NOMO-1 (cell line): ENCODE measurements at regions not wholly inside any gene's neighbourhood (a gene's known extent, or its start where the extent isn't known, plus 50 kb on each side); places are given as distances from the start of the nearest gene placed in this dataset.
A peak's percentile ranks its signal among the peaks of the same experiment; 100 is the strongest.
"Not testable (repeated sequence)": the region's sequence is repeated elsewhere in the genome, so short reads cannot be mapped to it uniquely, and the experiment has no call there.

Experiments used
- DNase-seq, 2 experiments: peaks; one replicate each; lab custom pipeline; 2025; ENCODE audit not compliant: unreplicated experiment in 2 of 2; lab: John Stamatoyannopoulos, UW

DNA sequence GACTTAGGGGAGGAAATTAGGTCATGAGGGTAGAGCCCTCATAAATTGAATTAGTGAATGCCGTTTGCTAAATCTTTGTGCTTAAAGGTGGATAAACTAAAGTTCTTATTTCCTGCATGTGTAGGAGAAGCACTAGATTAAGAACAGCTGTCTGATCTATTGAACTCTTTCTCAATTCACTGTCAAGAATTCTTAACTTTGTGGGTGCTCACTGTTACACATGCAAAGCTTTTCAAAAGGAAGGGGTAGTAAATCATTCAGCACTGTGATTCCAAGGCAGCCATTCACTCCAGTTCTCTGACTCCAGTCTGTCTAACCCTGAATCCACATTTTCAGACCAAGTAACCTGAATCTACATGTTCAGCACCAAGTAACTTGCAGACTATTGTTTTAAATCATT is 1520.1 kb downstream of the PCDH18 start:
- no peak for DNase-seq

DNA sequence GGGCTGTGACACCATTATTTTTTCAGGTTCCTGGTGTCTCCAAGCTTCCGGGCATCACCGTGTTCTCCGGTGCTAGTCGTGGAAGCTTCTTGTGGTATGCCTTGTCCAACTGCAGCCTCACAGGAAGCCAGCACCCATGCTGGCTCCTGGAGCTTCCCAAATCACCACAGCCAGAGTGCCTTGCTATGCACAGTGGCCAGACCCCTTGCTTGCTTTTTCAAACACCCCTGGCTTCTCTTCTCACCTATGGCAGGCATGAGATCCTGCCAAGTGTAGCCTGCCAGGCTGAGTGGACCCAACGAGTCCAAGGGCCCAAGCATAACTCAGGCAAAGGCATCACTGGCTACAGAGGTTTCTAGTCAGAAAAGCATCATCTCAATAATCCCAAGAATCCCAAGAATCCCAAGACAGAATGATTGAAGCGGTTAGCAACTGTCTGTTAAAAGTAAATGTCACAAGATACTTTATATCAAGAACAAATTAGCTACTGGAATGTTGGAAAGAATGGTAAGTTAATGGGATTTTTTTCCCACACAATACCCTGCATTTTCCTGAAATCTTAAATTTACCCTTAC is 1522.9 kb downstream of the PCDH18 start:
- DNase-seq: no peak

DNA sequence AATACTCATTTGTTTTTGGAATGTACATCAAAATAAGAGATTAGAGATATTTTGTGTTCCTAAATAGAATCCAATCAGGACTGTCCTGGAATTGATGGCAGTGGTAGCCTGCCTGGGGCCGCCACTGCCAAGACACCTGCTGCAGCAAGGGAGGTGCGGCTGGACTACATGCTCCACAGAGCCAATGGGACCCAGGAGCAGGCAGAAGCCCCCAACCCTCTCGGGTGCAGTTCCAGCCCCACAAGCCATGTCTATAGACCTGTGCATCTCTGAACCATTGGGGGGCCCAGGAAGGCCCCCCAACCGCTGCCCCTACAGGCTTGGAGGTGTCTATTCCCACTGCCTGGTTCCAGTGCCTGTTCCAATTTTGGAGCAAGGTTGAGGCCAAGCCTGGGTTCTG is 1524.3 kb downstream of the PCDH18 start:
- no peak for DNase-seq

DNA sequence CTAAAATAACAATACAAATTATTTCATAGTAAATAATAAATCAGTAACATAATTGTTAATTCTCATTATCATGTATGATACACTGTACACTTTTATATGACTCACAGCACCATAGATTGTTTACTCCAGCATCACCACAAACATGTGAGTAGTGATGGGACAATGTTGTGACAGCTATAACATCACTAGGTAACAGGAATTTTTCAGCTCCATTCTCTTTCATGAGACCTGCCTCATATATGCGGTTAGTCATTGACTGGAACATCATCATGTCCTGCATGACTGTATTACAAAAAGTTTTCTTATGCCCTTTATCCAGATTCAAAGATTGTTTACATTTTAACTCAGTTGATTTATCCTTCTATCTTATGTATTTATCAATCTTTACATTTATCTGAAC is 1530.0 kb downstream of the PCDH18 start:
- no peak for DNase-seq

DNA sequence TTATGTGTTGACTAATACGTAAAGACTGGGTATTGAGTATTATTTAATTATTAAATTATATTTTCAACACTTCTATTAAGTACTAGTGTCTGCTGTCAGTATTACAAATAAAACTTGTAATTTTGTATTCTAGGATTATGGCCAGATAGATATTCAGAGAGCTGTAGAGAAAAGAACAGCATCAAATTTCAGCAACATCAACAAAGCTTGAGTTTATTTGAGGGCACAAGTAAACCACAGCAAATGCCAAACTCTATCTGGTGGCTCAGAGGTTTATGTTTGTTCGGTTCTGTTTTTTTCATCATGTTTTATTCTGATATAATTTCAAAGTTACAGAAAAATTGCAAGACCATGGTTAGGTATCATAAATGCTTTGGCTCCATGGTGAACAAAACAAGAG is 1530.5 kb downstream of the PCDH18 start:
- DNase-seq: no peak

DNA sequence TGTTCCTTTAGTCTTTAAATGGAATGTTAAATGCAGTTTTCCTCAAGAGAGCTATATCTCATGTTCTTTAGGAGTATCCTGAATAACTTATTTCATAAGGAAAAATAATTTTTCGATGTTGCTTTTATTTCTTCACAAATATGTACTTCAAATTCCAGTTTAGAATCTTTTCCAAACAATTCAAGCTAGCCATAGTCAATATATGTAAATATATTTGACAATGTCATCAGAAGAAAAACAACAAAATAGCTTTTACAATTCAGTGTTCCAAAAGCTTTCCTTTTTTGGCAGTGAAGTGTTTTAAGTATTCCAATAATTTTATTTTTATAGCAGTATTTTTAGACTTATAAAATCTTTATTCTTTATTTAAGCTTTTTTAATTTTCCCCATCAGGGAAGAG is 1532.0 kb downstream of the PCDH18 start:
- DNase-seq: no peak

DNA sequence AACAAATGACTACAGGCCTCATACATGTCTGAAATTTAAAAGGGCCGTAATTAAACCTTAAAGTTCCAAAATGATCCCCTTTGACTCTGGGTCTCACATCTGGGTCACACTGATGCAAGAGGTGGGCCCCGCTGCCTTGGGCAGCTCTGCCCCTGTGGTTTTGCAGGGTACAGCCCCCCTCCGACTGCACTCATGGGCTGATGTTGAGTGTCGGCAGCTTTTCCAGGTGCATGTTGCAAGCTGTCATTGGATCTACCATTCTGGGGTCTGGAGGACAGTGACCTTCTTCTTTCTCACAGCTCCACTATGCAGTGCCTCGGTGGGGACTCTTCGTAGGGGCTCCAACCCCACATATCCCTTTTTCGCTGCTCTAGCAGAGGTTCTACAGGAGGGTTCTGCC is 1537.9 kb downstream of the PCDH18 start:
- DNase-seq: no peak

DNA sequence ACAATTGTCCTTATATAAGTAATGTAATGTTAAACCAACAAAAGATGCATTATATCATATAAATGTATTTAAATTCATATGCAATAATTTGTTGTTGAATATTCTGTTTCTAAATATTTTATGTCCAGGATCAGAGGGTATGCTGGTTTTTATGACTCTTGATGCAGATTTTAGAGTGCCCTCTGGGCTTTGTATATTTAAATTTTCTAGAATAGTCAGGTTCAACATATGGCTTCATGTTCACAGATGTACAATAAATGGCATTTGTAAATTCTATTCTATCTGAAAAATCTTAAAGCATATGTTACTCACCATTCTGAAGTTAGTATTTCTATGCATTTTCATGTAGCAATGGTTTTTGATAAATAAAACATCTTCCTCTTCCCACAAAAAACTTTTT is 1555.4 kb downstream of the PCDH18 start:
- no peak for DNase-seq

DNA sequence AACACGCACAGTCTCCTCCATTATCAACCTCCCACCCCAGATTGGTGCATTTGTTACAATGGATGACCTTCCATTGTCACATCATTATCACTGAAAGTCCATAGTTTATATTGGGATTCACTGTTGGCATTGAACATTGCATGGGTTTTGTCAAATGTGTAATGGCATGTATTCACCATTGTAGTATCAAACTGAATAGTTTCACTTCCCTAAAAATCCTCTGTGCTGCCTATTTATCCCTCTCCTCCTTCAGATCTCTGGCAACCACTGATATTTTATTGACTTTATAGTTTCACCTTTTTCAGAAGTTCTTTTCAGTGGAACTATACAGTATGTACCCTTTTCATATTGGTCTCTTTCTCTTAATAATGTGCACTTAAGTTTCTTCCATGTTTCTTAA is 1565.4 kb downstream of the PCDH18 start:
- peak in 1 of 2 experiments; percentile 21 for DNase-seq

DNA sequence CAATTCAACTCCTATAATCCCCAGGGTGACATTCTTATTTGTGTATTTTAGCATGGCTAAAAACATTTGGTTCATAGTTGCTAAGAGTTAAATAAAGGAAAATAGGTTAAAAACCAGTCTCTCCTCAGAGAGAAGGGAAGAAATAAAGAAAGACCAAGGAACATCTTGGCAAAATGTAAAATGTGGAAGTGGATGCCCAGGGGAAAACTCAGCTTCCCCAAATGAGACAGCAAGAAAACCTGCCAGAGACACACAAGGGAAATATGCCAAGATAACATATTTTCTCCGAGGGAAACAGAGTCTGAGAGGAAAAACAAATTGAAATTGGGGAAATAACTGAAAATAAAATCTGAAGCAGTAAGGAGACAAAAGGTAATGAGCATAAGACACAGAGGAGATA is 1569.3 kb downstream of the PCDH18 start:
- DNase-seq: no peak

DNA sequence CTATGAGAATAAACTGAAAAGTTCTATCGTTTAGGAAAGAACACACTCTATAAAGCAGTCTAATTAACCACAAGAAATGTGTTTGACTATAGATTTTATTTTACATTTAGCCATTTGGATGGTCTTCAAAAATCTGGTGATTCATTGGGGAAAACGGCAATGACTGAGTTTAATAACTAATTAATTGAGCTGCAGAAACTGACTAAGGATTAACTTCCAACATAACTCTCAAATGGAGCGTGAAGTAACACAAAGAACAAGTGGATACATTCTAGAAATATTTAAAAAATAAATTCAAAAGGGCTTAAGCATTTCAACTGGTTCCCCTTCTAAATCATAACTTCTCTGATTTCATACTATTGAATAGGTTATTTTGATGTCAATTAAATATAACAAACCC is 1582.4 kb downstream of the PCDH18 start:
- no peak for DNase-seq

DNA sequence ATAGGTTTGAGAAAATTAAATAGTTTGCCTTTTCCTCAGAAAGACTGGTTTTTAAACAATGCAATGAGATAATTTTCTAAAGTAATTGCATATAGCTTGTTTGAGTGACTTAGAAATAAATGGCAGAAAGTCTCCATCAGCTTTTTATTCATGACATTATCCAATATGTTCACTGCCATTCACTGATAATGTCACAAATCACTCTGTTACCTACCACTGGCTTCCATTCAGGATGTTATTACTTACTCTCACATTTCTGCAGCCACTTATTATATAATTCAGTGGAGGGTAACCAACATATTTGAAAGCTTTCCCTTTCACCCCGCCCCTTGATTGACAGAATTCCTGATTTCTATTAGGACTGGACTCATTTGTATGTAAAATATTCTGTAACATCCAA is 1583.5 kb downstream of the PCDH18 start:
- no peak for DNase-seq

DNA sequence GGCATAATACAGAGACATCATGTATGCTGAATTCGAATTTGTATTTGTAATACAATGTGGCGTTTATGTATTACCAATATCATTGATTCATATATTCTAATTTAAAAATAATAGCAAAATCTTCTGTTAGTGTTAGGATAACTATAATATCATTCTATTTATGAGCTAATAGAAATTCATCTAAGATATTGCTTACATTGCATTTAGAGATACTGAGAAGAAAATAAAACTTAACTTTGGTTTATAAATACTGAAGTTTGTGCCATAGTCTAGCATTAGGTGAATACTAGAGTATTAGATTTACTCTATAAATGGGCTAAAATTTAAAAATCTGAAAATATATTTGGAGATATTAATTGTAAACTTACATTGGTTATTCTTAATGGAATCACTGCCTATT is 1590.6 kb downstream of the PCDH18 start:
- DNase-seq: no peak

DNA sequence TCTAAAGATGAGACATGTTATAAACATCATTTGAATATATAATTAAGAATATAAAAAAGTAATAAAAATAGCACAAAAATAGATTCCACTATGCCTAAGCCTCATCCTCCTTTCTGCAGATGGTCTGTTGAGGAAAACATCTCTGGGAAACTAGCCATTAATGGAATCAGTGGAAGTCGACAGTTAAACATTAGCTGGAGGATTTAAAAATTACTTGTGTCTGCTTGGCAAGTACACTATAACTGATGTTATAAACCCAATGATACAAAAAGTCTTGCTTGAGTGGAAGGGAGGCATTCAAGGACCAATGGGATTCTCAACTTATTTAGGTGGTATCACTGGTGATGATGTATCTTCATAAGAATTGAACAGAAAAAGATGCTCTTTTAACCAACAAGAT is 1598.3 kb downstream of the PCDH18 start:
- no peak for DNase-seq

DNA sequence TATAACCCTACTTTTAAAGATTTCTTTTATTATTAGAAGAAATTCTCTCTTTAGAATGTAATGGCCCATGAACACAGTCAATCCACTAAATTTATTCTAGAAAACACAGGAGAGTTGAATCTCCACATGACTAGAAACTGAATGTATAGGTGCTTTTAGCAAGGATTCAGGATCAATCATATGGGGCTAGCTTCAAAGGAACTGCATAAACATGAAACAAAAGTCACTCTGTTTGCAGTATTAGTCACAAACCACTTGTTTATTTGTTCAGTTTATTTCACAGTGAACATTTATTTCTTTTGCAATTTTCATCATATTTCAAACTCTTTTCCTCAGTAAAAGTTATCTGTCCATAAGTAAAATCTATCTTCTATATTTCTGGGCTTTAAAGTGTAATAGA is 1604.6 kb downstream of the PCDH18 start:
- DNase-seq: no peak

DNA sequence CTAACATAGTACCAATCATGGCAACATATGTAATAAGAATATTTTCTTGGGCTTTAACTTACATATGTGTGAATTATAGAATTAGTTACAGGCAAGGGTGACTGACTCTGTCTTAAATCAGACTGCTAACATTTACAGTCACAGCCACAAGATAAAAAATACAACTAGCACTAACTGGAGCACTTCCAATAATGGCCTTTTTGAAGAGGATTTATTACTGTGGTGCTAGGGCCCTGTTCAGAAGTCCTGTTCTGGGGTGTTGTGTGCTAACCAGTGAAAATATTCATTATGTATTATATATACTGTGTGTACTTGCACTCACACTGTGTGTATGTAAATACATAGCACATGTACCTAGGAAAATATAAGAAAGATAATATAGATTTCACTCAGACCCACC is 1611.2 kb downstream of the PCDH18 start:
- DNase-seq: no peak

DNA sequence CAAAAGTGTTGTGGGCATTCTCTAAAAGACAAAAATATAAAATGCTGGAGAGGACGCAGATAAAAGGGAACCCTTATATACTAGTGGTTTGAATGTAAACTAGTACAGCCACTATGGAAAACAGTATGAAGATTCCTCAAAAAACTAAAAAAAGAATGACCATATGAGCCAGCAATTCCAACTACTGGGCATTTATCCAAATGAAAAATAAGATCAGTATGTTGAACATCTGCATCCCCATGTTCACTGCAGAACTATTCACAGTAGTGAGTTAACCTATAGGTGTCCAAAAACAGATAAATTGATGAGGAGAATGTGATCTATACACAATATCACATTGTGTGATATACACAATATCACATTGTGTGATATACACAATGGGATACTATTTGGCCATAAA is 1615.3 kb downstream of the PCDH18 start:
- DNase-seq: no peak

DNA sequence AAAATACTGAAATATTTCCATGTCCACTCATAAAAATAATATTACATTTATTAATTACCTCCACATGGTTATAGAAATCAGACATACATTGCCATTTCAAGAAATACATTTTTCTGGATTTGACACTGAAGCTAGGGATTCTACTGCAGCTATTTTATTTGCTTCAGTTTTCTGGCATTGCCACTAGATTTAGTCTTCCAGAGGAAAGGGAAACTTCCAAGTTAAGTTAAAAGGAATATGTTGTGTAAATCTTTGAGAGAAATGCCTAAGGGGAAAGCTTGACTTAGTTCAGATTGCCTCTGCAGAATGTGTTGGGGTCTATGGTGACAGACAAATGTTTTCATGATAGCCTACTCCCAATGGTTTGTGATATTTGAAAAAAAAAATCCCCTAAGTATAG is 1631.3 kb downstream of the PCDH18 start:
- DNase-seq: no peak

DNA sequence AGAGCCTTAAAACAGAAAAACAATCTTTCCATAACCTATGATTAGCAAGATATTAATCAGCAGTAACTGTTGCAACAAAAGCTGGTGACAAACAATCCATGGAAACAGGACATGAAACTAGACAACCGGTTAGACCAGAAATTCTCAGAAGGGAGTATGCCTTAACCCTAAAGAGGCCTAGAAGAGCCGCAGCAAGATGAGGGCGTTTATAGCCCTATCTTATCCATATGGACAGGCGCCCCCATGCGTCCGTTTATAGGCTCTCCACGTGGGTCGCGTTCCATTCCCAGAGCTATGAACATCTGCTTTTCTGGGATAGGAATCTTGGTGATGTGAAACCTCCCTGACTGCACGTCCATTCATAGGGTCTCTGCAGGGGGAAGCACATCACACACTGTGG is 1662.7 kb upstream of the PABPC4L start:
- not testable (repeated sequence) for DNase-seq

DNA sequence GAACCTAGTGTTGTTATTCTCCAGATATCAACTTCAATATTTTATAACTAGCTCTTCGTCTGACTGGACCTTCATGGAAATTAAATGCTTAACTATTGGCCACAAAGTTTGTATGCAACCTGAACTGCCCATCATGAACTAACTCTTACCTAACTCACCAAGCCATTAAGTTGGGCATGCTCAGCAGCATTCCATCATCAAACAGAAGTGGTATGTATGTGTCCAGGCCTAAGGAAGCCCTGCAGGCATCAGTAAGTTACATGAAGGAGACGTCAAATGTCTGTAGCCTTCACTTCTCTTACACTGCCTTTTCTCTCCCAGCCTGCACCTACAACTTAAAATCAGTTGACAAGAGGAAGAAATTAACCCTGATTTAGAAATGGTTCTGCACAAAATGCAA is 1639.2 kb upstream of the PABPC4L start:
- no peak for DNase-seq

DNA sequence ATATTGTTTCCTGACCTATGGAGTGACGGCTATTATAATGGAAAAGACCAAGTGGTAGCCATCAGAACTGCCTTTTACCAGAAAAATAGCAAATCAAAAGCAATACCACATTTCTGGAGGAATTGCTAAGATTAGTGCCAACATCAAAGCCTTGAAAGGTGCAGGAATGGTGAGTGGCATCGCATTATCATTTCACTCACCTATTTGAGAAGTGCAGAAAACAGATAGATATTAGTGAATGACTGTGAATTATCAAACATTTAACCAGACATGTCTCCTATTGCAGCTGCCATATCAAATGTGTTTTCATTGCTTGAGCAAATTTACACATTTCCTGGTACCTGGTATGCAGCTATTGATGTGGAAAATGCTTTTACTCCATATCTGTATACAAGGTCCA is 1638.1 kb upstream of the PABPC4L start:
- DNase-seq: no peak

DNA sequence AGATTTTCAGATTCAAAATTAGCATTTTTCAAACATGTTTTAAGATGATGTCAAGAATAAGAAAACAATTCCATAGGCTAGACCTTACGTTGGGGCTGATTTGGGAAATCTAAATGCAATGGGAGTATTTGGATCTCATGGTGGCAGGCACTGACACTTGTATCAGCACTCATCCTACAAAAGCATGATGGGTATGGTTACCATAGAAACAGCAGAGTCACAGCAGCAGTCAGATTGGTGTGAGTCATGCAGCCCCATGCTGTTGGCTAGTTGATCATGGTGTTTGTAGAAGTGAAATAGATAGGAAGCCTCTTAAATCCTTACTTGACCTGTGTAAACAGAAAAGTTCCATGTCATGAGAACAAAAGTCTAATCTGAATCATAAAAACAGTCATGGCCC is 1637.3 kb upstream of the PABPC4L start:
- DNase-seq: no peak

DNA sequence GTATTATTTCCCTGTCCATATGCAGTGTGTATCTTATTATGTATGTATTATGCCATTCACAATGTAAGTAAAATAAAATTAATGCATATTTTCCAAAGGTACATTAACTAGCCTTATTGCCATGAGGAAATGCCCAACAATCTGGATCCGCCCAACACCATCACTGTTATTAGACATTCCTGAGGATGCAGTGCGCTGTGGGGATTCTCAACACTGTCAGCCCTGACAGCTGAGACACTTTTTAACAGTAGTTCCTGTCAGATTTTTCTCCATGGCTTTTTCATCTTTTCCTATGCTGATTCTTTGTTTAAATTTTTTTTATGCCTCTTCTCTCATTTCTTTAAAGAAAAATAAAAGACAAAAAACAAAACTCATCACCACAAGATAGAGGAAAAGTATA is 1632.9 kb upstream of the PABPC4L start:
- no peak for DNase-seq

DNA sequence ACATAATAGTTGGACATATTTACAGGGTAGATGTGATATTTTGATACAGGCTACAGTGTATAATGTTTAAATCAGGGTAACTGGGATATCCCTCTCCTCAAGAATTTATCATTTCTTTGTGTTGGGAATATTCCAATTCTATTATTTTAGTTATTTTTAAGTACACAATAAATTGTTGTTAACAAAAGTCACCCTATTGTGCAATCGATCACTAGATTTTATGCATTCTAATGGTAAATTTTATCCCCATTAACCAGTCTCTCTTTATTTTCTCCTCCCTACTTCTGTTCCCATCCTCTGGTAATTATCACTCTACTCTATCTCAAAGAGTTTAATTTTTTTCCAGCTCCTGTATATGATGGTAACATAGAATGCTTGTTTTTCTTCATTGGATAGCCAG is 1631.9 kb upstream of the PABPC4L start:
- no peak for DNase-seq
